SK-N-SH (cell line): ENCODE measurements at regions not wholly inside any gene's neighbourhood (a gene's known extent, or its start where the extent isn't known, plus 50 kb on each side); places are given as distances from the start of the nearest gene placed in this dataset.

Experiments
- CTCF ChIA-PET: fragments of 300-600, 350-600 bp; formaldehyde crosslinking; extraction: SDS; loops from one replicate; lab custom pipeline; 2021; lab: Yijun Ruan, JAX
- POLR2A ChIA-PET: fragments of 350-600 bp; sonication (Branson Sonifier 250); formaldehyde crosslinking; extraction: SDS; loops from one replicate; lab custom pipeline; 2020; ENCODE audit warnings: antibody characterized with exemption, inconsistent platforms; lab: Yijun Ruan, JAX
- DNase-seq: peaks from one replicate; pipeline ENCODE4 v3.0.0; 2012
- H2AFZ ChIP-seq: fragments of 200-600 bp; sonication (generic); 2 replicates; pipeline ENCODE4 v1.8.1; 2016; ENCODE audit warnings: antibody characterized with exemption, mild to moderate bottlenecking, low read depth
- H3F3A ChIP-seq: fragments of 200-600 bp; sonication (generic); replicated peaks from 2 replicates; pipeline ENCODE3; 2016; ENCODE audit warnings: antibody characterized with exemption, mild to moderate bottlenecking; ENCODE audit not compliant: insufficient read depth
- H3K27ac ChIP-seq, 2 experiments: fragments of 200-500 bp in 1 of 2; fragments of 200-600 bp in 1 of 2; sonication (Bioruptor generic) in 1 of 2; sonication (generic), shearing (Covaris generic) in 1 of 2; 2 replicates each; pipeline versions ENCODE4 v1.5.1 to v1.6.1; 2014 to 2016; ENCODE audit warnings: low read depth in 2 of 2, inconsistent platforms in 1 of 2, low read length in 1 of 2, mild to moderate bottlenecking in 1 of 2, mixed read lengths in 1 of 2
- H3K27me3 ChIP-seq: fragments of 200-600 bp; sonication (generic), shearing (Covaris generic); 2 replicates; pipeline ENCODE4 v1.6.1; 2016; ENCODE audit warnings: mixed run types; ENCODE audit not compliant: insufficient read depth
- H3K36me3 ChIP-seq, 2 experiments: fragments of 200-500 bp in 1 of 2; fragments of 200-600 bp in 1 of 2; sonication (Bioruptor generic) in 1 of 2; sonication (generic) in 1 of 2; replicated peaks in 1 of 2; 2 replicates each; pipeline versions ENCODE3 to v1.5.1; 2014 to 2016; ENCODE audit warnings: low read length in 1 of 2, mild to moderate bottlenecking in 1 of 2; ENCODE audit not compliant: insufficient read depth in 2 of 2, control insufficient read depth in 1 of 2
- H3K4me1 ChIP-seq, 2 experiments: fragments of 200-500 bp in 1 of 2; fragments of 200-600 bp in 1 of 2; sonication (Bioruptor generic) in 1 of 2; sonication (generic), shearing (Covaris generic) in 1 of 2; 2 replicates each; pipeline versions ENCODE4 v1.5.1 to v1.6.1; 2014 to 2016; ENCODE audit warnings: low read depth in 1 of 2, low read length in 1 of 2, mixed run types in 1 of 2; ENCODE audit not compliant: insufficient read depth in 2 of 2, control insufficient read depth in 1 of 2
- H3K4me2 ChIP-seq: fragments of 200-600 bp; sonication (generic), shearing (Covaris generic); 2 replicates; pipeline ENCODE4 v1.6.1; 2017; ENCODE audit warnings: mixed run types
- H3K4me3 ChIP-seq, 2 experiments: fragments of 200-500 bp in 1 of 2; fragments of 200-600 bp in 1 of 2; sonication (Bioruptor generic) in 1 of 2; sonication (generic), shearing (Covaris generic) in 1 of 2; 2 replicates each; pipeline versions ENCODE4 v1.5.1 to v1.8.1; 2014 to 2016; ENCODE audit warnings: low read depth in 2 of 2, inconsistent platforms in 1 of 2, low read length in 1 of 2, mild to moderate bottlenecking in 1 of 2, mixed read lengths in 1 of 2, moderate library complexity in 1 of 2
- H3K79me2 ChIP-seq: fragments of 200-600 bp; sonication (generic); 2 replicates; pipeline ENCODE4 v1.8.1; 2017; ENCODE audit warnings: mild to moderate bottlenecking; ENCODE audit not compliant: insufficient read depth
- H3K9ac ChIP-seq: fragments of 200-600 bp; sonication (generic); 2 replicates; pipeline ENCODE4 v1.6.1; 2017; ENCODE audit warnings: mixed run types
- H3K9me2 ChIP-seq: fragments of 200-600 bp; sonication (generic); 2 replicates; pipeline ENCODE4 v1.6.1; 2017; ENCODE audit warnings: mixed run types
- H3K9me3 ChIP-seq: fragments of 200-600 bp; sonication (generic); 2 replicates; pipeline ENCODE4 v1.6.1; 2017; ENCODE audit warnings: mixed run types, mild to moderate bottlenecking, moderate library complexity
- H4K20me1 ChIP-seq: fragments of 200-600 bp; sonication (generic); 2 replicates; pipeline ENCODE4 v1.6.1; 2017; ENCODE audit warnings: mild to moderate bottlenecking, mixed run types; ENCODE audit not compliant: insufficient read depth
- CHD2 ChIP-seq: fragments of 150-350 bp; IDR thresholded peaks from 2 replicates; pipeline ENCODE4 v1.6.1; 2018; ENCODE audit warnings: low read length; ENCODE audit not compliant: partially characterized antibody
- EP300 ChIP-seq, 2 experiments: IDR thresholded peaks; 2 replicates each; pipeline versions ENCODE4 v1.4.0 to v1.6.1; 2012; ENCODE audit warnings: borderline replicate concordance in 1 of 2, low read depth in 1 of 2, low read length in 1 of 2
- EZH2phosphoT487 ChIP-seq: fragments of 200-600 bp; sonication (generic); IDR thresholded peaks from 2 replicates; pipeline ENCODE4 v1.6.1; 2017; ENCODE audit warnings: low read depth, mixed run types, mild to moderate bottlenecking, antibody characterized with exemption, moderate library complexity, borderline replicate concordance
- FOSL2 ChIP-seq: IDR thresholded peaks from 2 replicates; pipeline ENCODE4 v1.4.0; 2012; ENCODE audit warnings: low read depth, mild to moderate bottlenecking, moderate library complexity, borderline replicate concordance
- FOXJ3 ChIP-seq: sonication (generic); formaldehyde crosslinking; IDR thresholded peaks from 2 replicates; pipeline ENCODE4 v1.5.1; 2020; ENCODE audit warnings: mild to moderate bottlenecking, missing genetic modification reagents
- FOXM1 ChIP-seq: IDR thresholded peaks from 2 replicates; pipeline ENCODE4 v1.4.0; 2012; ENCODE audit warnings: low read depth, mild to moderate bottlenecking
- JUND ChIP-seq: IDR thresholded peaks from 2 replicates; pipeline ENCODE4 v1.4.0; 2012
- MEF2A ChIP-seq: IDR thresholded peaks from 2 replicates; pipeline ENCODE4 v1.4.0; 2012; ENCODE audit warnings: low read depth, borderline replicate concordance
- MXI1 ChIP-seq: IDR thresholded peaks from 2 replicates; pipeline ENCODE4 v1.6.1; 2012; ENCODE audit warnings: mild to moderate bottlenecking, low read depth, low read length, improper control_type of control experiment
- NFIC ChIP-seq: IDR thresholded peaks from 2 replicates; pipeline ENCODE4 v1.4.0; 2012; ENCODE audit warnings: borderline replicate concordance
- NRF1 ChIP-seq: IDR thresholded peaks from 2 replicates; pipeline ENCODE4 v1.6.1; 2012; ENCODE audit warnings: low read depth, mild to moderate bottlenecking, low read length
- POLR2AphosphoS5 ChIP-seq: IDR thresholded peaks from 2 replicates; pipeline ENCODE4 v1.6.1; 2012; ENCODE audit warnings: low read depth, low read length
- RAD21 ChIP-seq: IDR thresholded peaks from 2 replicates; pipeline ENCODE4 v1.6.1; 2012; ENCODE audit warnings: mild to moderate bottlenecking, low read length
- RCOR1 ChIP-seq: fragments of 150-350 bp; IDR thresholded peaks from 2 replicates; pipeline ENCODE4 v1.6.1; 2017; ENCODE audit warnings: antibody characterized with exemption, low read length
- SMC3 ChIP-seq: IDR thresholded peaks from 2 replicates; pipeline ENCODE4 v1.6.1; 2012; ENCODE audit warnings: low read depth, low read length, improper control_type of control experiment
- TAF1 ChIP-seq: IDR thresholded peaks from 2 replicates; pipeline ENCODE4 v1.6.1; 2012; ENCODE audit warnings: low read depth, mild to moderate bottlenecking, low read length, moderate library complexity, borderline replicate concordance
- TCF12 ChIP-seq: IDR thresholded peaks from 2 replicates; pipeline ENCODE4 v1.4.0; 2012
- TEAD4 ChIP-seq: IDR thresholded peaks from 2 replicates; pipeline ENCODE4 v1.4.0; 2012; ENCODE audit warnings: mild to moderate bottlenecking, borderline replicate concordance; ENCODE audit not compliant: insufficient read depth
- WGBS: methylation state at CpG from one replicate; pipeline ENCODE4 v1.1.6; 2017; ENCODE audit warnings: low lambda C conversion rate; 5-methylcytosine and 5-hydroxymethylcytosine counted together
- TF ChIP-seq, protein P1 (sequence below): IDR thresholded peaks from 2 replicates; pipeline ENCODE4; 2012
- TF ChIP-seq, protein P2 (sequence below): fragments of 150-350 bp; IDR thresholded peaks from 2 replicates; pipeline ENCODE4 v1.6.1; 2017; ENCODE audit warnings: antibody characterized with exemption, low read length, low read depth, borderline replicate concordance

DNA sequence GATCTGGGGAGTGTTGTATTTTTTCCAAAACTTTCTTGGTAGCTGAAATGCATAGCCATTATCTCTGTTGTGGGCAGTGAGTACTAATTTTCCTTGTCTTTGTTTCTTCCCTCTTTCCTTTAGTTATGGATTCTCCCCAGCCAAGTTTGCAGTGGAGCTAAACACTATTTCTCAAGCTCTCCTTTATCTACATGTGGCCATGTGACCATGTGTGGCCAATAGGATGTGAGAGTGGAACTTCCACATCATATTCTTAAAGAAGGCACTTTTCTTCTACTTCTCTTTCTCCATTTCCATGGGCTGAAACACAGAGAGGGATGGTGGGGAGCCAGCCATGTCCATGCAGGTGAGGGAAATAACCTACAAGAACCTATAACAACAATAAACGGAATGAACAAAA is 230.8 kb downstream of the CTH start:
- 78% methylated on average over 1 of the region's 1 CpG for WGBS
- no peak for TF ChIP-seq EZH2phosphoT487
- no peak for TF ChIP-seq FOXJ3 (CRISPR knock-in tag)
- TF ChIP-seq POLR2AphosphoS5, result no peak
- no peak for TF ChIP-seq CHD2
- TF ChIP-seq RAD21, result no peak
- no peak for TF ChIP-seq FOSL2
- TF ChIP-seq TAF1, result no peak
- TF ChIP-seq SMC3, result no peak
- no peak for TF ChIP-seq RCOR1
- TF ChIP-seq, protein P1, sequence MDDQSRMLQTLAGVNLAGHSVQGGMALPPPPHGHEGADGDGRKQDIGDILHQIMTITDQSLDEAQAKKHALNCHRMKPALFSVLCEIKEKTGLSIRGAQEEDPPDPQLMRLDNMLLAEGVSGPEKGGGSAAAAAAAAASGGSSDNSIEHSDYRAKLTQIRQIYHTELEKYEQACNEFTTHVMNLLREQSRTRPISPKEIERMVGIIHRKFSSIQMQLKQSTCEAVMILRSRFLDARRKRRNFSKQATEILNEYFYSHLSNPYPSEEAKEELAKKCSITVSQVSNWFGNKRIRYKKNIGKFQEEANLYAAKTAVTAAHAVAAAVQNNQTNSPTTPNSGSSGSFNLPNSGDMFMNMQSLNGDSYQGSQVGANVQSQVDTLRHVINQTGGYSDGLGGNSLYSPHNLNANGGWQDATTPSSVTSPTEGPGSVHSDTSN, result no peak
- CTCF ChIA-PET, result no interaction called here
- Histone ChIP-seq H3F3A (no peaks in the 10 kb centered on the region), H3K4me1 (no peaks in the 10 kb centered on the region), H3K9ac (no peak overlapping the region), H2AFZ (no peak overlapping the region), H3K79me2 (no peaks in the 10 kb centered on the region), H3K4me2 (no peak overlapping the region), H3K27ac (no peak overlapping the region), H3K27me3 (no peaks in the 10 kb centered on the region), H3K9me2 (no peaks in the 10 kb centered on the region), H3K4me3 (no peak overlapping the region), H3K9me3 (no peaks in the 10 kb centered on the region), H3K36me3 (no peaks in the 10 kb centered on the region), H4K20me1 (no peaks in the 10 kb centered on the region)
- DNase-seq, result no peak
- POLR2A ChIA-PET, result no interaction called here

DNA sequence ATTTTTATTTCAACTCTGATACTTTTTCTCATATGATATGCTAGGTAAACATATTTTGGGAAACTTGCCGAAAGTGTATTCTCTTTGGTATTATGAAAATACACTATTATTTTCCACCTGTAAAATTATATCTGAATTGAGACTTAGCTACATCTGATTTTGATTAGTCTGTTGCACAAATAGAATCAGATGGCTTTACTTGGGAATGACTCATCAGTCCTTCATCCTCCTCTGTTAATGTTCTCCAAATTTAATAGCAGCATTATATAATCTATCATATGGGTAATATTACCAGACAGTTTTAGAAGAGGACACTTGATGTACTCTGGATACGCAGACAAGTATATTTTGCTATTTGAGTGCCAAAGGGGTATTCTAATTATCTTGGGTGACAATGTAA is 245.3 kb downstream of the CTH start:
- Histone ChIP-seq H3K79me2 (no peaks in the 10 kb centered on the region), H3K9ac (no peak overlapping the region), H3K4me3 (no peak overlapping the region), H4K20me1 (no peaks in the 10 kb centered on the region), H3K4me1 (peaks cover 0 to 3% of the 10 kb centered on the region in 2 experiments; a peak in 1 of 4 replicates), H2AFZ (no peak overlapping the region), H3K9me3 (no peaks in the 10 kb centered on the region), H3K27me3 (no peaks in the 10 kb centered on the region), H3F3A (peaks cover 8% of the 10 kb centered on the region), H3K4me2 (no peak overlapping the region), H3K27ac (peak overlapping the region in 1 of 2 experiments; percentile 22; a peak in 1 of 4 replicates), H3K9me2 (no peaks in the 10 kb centered on the region), H3K36me3 (no peaks in the 10 kb centered on the region)
- POLR2A ChIA-PET, result no interaction called here
- TF ChIP-seq POLR2AphosphoS5 (peak; percentile 64; the same call in 1 of the 2 replicates), NRF1 (no peak), NFIC (peak; percentile 28; the same call in 1 of the 2 replicates), MXI1 (no peak), RCOR1 (0 out of 2 replicates have a peak, but pooled peaks have one; percentile 10), EP300 (IDR thresholded peaks at IDR 0.05; ENCODE audit: borderline replicate concordance in 1 of 2, low read depth in 1 of 2, low read length in 1 of 2) (peak; percentile 30 to 51; a peak in 2 of 4 replicates), FOSL2 (peak; percentile 70), MEF2A (no peak), CHD2 (no peak), FOXJ3 (CRISPR knock-in tag) (no peak), TEAD4 (0 out of 2 replicates have a peak, but pooled peaks have one; percentile 22), JUND (peak; percentile 61), TCF12 (peak; percentile 94), FOXM1 (peak; percentile 36; the same call in 1 of the 2 replicates)
- TF ChIP-seq, protein P1, result peak; percentile 69
- TF ChIP-seq, protein P2, sequence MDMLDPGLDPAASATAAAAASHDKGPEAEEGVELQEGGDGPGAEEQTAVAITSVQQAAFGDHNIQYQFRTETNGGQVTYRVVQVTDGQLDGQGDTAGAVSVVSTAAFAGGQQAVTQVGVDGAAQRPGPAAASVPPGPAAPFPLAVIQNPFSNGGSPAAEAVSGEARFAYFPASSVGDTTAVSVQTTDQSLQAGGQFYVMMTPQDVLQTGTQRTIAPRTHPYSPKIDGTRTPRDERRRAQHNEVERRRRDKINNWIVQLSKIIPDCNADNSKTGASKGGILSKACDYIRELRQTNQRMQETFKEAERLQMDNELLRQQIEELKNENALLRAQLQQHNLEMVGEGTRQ, result no peak
- CTCF ChIA-PET, result interaction anchor here (1.3 kb wide), 1 partner anchor 29 kb away, joined by 3 read pairs; no protein-coding TSS in a partner anchor
- DNase-seq, result peak; percentile 9
- WGBS, result 31% methylated on average over 2 of the region's 2 CpGs
